GM13977 (cell line): ENCODE measurements at regions not wholly inside any gene's neighbourhood (a gene's known extent, or its start where the extent isn't known, plus 50 kb on each side); places are given as distances from the start of the nearest gene placed in this dataset.
"Not testable (repeated sequence)": the region's sequence is repeated elsewhere in the genome, so short reads cannot be mapped to it uniquely, and the experiment has no call there.

Source experiments
- DNase-seq: peaks from one replicate; pipeline ENCODE4 v3.0.0; 2012; ENCODE audit warnings: low spot score
- in situ Hi-C: fragments of 300-500 bp; cut with MboI; formaldehyde crosslinking; loops from one replicate; pipeline ENCODE4 v1.12.0; 2022; ENCODE audit warnings: low sequenced_read_pairs, low pct_unique_long_range_greater_than_20kb, mixed read lengths, inconsistent platforms; ENCODE audit not compliant: unreplicated experiment
- TF ChIP-seq, protein P1 (sequence below): IDR thresholded peaks from 2 replicates; pipeline ENCODE4 v1.5.1; 2012; ENCODE audit warnings: mild to moderate bottlenecking, control low read depth; ENCODE audit not compliant: insufficient read depth; ENCODE audit errors: extremely low read depth, missing control alignments

GRCh38 chr6:6981681-6982322 lies 126.0 kb upstream of the RREB1 start:
- in situ Hi-C loops: no loop called here
- TF ChIP-seq, protein P1, sequence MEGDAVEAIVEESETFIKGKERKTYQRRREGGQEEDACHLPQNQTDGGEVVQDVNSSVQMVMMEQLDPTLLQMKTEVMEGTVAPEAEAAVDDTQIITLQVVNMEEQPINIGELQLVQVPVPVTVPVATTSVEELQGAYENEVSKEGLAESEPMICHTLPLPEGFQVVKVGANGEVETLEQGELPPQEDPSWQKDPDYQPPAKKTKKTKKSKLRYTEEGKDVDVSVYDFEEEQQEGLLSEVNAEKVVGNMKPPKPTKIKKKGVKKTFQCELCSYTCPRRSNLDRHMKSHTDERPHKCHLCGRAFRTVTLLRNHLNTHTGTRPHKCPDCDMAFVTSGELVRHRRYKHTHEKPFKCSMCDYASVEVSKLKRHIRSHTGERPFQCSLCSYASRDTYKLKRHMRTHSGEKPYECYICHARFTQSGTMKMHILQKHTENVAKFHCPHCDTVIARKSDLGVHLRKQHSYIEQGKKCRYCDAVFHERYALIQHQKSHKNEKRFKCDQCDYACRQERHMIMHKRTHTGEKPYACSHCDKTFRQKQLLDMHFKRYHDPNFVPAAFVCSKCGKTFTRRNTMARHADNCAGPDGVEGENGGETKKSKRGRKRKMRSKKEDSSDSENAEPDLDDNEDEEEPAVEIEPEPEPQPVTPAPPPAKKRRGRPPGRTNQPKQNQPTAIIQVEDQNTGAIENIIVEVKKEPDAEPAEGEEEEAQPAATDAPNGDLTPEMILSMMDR: no peak
- DNase-seq: no peak

GRCh38 chr6:6982663-6983062 lies 125.1 kb upstream of the RREB1 start:
- in situ Hi-C loops: no loop called here
- no peak for DNase-seq
- TF ChIP-seq, protein P1: no peak

GRCh38 chr6:6984585-6985366 lies 123.0 kb upstream of the RREB1 start:
- TF ChIP-seq, protein P1: no peak
- in situ Hi-C loops: no loop called here

GRCh38 chr6:6986344-6986743 lies 121.4 kb upstream of the RREB1 start:
- in situ Hi-C loops: no loop called here
- TF ChIP-seq, protein P1: no peak
- DNase-seq: no peak

More at GRCh38 chr6:6984585-6985366, 123.0 kb upstream of the RREB1 start:
- no peak for DNase-seq

GRCh38 chr6:6987749-6988148 lies 120.0 kb upstream of the RREB1 start:
- DNase-seq: no peak
- TF ChIP-seq, protein P1: no peak
- in situ Hi-C loops: no loop called here

GRCh38 chr6:6990059-6990458 lies 117.7 kb upstream of the RREB1 start:
- DNase-seq, in situ Hi-C loops: not testable (repeated sequence)
